Activated CD4-positive, CD25-positive, alpha-beta regulatory T cell treated with anti-CD3 and anti-CD28 coated beads, Interleukin-2, amount 50 U/mL, for 24 hours (primary cell): ENCODE measurements at regions not wholly inside any gene's neighbourhood (a gene's known extent, or its start where the extent isn't known, plus 50 kb on each side); places are given as distances from the start of the nearest gene placed in this dataset.
"Not testable (repeated sequence)": the region's sequence is repeated elsewhere in the genome, so short reads cannot be mapped to it uniquely, and the experiment has no call there.

ENCODE experiments used
- ATAC-seq, 2 donors: fragments of 150-1000 bp; cut with Tn5 transposase; one replicate each; pipeline ENCODE4 v1.10.0; 2021; ENCODE audit warnings: mild to moderate bottlenecking in 1 of 2, moderate library complexity in 1 of 2

- not testable (repeated sequence) for ATAC-seq
Measured at GRCh38 chr6:112887424-112887823, 540.3 kb downstream of the RFPL4B start.

GRCh38 chr6:112899541-112899940 is 552.4 kb downstream of the RFPL4B start:
- ATAC-seq: no peak

- ATAC-seq: no peak
Measured at GRCh38 chr6:112903361-112903760, 556.2 kb downstream of the RFPL4B start.

GRCh38 chr6:112906726-112907125 is 559.6 kb downstream of the RFPL4B start:
- no peak for ATAC-seq

- no peak for ATAC-seq
Measured at GRCh38 chr6:112909781-112910180, 562.7 kb downstream of the RFPL4B start.

GRCh38 chr6:112910256-112910655 is 563.1 kb downstream of the RFPL4B start:
- no peak for ATAC-seq

- ATAC-seq: no peak
Measured at GRCh38 chr6:112911959-112912358, 564.8 kb downstream of the RFPL4B start.

- no peak for ATAC-seq
Measured at GRCh38 chr6:112912416-112913101, 565.4 kb downstream of the RFPL4B start.

GRCh38 chr6:112919744-112920143 is 572.6 kb downstream of the RFPL4B start:
- ATAC-seq: not testable (repeated sequence)

- ATAC-seq: no peak
Measured at GRCh38 chr6:112920994-112921393, 573.9 kb downstream of the RFPL4B start.

GRCh38 chr6:112923940-112924587 is 576.9 kb downstream of the RFPL4B start:
- no peak for ATAC-seq

GRCh38 chr6:112925702-112926101 is 578.6 kb downstream of the RFPL4B start:
- ATAC-seq: no peak

- ATAC-seq: no peak
Measured at GRCh38 chr6:112927641-112928320, 580.7 kb downstream of the RFPL4B start.

GRCh38 chr6:112929641-112930040 is 582.5 kb downstream of the RFPL4B start:
- ATAC-seq: no peak

- ATAC-seq: no peak
Measured at GRCh38 chr6:112931832-112932231, 584.7 kb downstream of the RFPL4B start.

GRCh38 chr6:112933947-112934346 is 586.8 kb downstream of the RFPL4B start:
- ATAC-seq: no peak

- no peak for ATAC-seq
Measured at GRCh38 chr6:112934433-112935327, 587.5 kb downstream of the RFPL4B start.

GRCh38 chr6:112935402-112936078 is 588.4 kb downstream of the RFPL4B start:
- ATAC-seq: no peak

GRCh38 chr6:112936079-112936472 is 588.9 kb downstream of the RFPL4B start:
- ATAC-seq: no peak

GRCh38 chr6:112936504-112936903 is 589.4 kb downstream of the RFPL4B start:
- ATAC-seq: no peak

- ATAC-seq: not testable (repeated sequence)
Measured at GRCh38 chr6:112937690-112938089, 590.6 kb downstream of the RFPL4B start.

- no peak for ATAC-seq
Measured at GRCh38 chr6:112938650-112939049, 591.5 kb downstream of the RFPL4B start.
